SW 1271 (cell line): ENCODE measurements at regions not wholly inside any gene's neighbourhood (a gene's known extent, or its start where the extent isn't known, plus 50 kb on each side); places are given as distances from the start of the nearest gene placed in this dataset.

Experiments
- DNase-seq, 2 experiments: peaks; one replicate each; lab custom pipeline; 2025; lab: John Stamatoyannopoulos, UW

GRCh38 chr21:41076064-41076463, 91.9 kb upstream of the BACE2 start:
- DNase-seq: no peak

DNA sequence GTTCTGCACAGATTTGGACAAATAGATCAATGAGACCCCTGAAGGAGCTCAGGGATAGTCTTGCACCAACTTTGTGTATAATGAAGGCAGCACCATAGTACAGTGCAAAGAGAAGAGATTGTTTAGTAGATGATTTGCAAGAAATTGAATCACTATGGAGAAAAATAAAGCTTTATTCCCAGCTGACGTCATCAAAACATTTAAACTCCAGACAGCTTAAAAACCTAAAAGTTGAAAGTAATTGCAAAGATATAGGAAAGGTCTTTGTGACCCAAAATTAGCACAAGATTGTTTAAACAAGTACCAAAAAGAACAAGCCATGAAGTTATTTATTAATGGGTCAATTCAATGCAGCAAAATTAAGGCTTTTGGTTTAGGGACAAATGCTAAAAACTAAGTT, 88.8 kb upstream of the BACE2 start:
- DNase-seq: no peak

GRCh38 chr21:41080485-41081121, 87.4 kb upstream of the BACE2 start:
- no peak for DNase-seq

DNA sequence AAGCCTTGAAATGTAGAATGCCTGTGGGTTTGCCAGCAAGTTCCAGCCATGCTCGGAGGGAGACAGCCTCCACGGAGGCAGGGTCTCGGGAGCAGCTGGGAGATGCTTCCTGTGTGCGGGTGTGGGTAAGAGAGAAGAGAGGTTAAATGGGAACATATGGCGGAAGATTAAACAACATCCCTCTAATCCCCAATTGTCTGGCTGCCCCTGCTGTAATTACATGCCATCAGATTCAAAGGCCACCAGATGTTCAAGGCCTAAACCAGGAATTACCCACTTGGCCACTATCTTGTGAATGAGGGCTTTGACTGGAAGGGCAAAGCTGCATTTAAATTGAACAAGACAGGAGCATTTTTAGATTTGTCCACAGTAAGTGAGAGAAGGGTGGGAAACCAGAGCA, 81.4 kb upstream of the BACE2 start:
- DNase-seq: no peak

- no peak for DNase-seq
Observed at GRCh38 chr21:41090981-41091380, 77.0 kb upstream of the BACE2 start.

DNA sequence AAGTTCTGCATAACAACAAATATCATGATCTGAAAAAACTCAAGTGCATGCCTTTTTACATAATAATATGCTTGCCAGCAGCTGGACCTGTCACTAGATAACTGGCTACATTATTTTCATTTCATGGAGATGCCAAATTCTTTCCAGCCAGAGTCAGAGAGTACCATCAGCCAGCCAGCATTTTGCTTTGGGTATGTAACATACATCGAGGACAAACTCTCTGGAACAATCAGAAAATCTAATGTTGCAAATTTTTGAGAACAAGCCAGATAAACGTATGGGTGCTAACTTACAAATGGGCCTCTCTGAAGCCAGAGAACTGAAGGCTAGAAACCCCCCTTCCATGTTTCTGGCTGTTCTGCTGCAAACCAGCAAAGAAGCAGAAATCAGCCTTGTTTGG, 76.3 kb upstream of the BACE2 start:
- no peak for DNase-seq

DNA sequence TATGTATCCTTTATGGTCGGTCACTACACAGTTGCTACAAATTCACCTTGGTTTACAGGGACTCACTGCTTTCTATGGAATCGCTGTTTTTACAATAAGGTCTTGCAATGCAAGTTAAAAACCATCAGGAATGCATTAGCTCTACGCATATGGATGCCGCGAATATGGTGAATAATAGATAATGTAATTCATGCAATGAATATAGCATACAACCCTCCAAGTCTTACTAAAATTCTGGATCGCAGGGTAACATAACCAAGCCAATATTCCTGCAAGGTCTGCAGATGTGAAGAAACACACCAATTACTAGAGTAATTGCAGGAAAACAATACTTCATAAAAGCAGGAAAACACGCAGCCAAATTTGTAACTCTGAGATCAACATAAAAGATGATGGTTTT, 75.6 kb upstream of the BACE2 start:
- no peak for DNase-seq

DNA sequence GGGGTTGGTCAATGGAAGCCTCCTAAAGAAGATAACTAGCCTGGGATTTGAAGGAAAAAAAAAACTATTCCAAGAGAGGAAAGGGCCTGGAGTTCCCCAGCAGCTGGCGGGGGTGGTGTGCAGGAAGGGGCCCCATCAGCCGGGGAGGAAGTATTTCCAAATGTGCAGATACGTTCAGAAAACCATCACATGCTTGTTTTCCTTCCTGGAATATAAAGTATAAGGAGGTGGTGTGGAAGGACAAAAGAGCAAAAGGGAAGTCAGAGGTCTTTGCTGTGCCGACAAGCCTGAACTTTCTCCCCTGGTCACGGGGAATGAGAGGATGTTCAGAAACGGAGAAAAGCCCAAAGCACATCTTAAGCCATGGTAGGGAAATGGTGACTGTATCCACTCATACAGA, 72.0 kb upstream of the BACE2 start:
- no peak for DNase-seq

- no peak for DNase-seq
Observed at GRCh38 chr21:41098076-41098475, 69.9 kb upstream of the BACE2 start.

DNA sequence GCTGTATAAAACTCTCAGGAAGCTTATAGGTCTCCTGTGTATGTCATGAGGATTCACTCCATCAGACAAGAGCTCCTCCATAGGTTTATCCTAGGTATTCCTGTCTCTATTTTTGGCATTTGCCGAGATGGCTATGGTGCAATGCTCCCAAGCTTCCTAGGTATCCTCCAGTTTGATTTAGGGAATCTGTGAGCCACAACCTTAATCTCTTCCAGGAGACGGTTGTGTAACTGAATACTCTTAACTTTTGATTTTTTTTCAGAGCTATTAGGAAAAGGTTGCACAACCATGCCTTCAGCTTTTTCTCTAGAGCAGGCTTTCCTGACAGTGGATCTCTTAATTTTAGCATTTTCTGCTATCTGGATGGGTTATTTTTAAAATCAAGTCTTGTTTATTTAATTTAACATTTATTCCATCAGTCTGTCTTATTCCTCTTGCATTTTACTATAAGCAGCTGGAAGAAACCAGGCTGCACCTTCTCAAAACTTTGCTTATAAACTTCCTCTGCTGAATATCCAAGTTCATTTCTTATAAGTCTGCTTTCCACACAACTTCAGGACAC, 69.4 kb upstream of the BACE2 start:
- DNase-seq: no peak

DNA sequence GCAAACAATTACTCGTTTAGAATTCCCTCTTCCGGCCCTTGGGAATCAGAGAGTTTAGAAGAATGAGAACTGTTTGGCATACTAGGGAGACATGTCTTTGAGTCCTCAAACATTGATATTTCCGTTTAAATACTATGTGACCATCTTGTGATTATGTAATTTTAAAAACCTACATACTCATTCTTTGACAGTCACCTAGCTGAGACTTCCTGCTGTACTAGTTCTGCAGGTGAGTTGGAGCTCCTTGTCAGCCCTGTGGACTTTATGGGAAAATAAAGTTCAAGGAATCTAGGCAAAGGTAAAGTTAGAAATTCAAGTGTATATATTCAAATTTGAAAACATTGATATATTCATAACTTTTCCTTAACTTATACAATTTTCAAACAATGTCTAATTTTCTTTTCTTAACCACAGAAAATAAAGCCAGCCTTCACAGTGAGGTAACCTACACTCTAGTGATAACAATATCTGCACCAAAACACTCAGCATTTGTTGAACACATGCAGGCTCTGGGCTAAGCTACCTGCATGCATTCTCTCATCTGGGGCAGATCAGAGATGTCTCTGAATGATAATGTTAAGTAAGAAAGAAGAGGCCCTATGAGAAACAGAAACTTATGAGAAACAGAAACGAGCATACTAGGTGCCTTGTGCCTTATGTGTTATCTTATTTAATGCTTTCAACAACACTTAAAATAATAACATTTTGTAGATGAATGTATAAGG, 67.0 kb upstream of the BACE2 start:
- no peak for DNase-seq

DNA sequence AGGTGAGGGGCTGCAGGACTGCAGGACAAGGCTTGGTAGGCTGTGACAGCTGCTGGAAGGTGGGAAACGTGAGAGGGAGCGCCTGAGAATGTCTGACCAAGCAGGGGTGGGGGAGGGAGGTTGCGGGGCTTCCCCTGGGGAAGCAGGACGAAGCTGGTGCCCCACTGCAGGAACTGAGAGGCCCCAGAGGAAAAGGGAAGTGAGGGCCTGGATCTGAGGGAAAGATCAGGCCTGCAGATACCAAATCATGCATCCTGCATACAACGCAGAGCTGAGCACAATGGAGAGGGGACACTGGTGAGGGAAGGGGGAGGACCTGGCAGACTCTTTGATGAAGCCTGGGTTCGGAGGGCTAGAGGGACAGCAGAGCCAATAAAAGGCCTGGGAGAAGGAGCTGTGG, 65.7 kb upstream of the BACE2 start:
- no peak for DNase-seq

DNA sequence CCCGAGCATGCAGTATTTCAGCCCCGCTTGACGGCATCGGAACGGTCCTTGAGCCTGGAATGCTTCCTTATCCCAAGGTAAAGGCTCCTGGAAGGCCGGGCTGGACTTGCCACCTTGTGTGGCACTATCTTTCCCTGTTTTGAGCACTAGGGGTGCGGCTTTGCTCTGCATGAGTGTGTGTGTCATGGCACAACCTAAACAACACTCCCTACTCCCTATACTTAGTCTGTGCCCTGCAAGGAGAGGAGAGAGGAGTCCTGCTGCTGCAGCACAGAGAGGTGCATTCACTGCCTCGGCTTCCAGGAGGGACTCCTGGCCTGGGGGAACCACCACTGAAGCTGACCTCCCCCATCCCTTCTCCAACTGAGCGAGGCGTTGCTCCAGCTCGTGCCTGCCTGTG, 60.4 kb upstream of the BACE2 start:
- no peak for DNase-seq

GRCh38 chr21:41108668-41109585, 59.0 kb upstream of the BACE2 start:
- DNase-seq: no peak

DNA sequence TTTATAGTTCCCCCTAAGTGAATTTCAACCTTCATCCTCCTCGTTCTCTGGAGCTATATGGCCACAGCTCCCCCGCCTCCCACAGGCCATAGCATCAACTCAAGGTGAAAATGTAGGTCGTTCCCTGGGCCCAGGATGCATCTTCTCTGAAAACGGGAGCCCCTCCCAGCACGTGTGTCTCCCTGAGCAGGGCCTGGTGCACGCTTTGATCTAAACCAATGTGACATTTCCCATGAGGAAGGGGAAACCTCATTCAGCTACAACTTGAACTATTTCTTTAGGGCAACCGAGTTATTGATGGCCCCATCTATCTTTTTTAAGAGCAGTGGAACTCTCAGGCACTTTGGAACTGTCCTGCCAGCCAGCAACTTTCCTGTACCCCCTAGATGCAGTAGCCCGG, 57.8 kb upstream of the BACE2 start:
- no peak for DNase-seq

GRCh38 chr21:41110664-41111063, 57.3 kb upstream of the BACE2 start:
- DNase-seq: no peak

- DNase-seq: no peak
Observed at GRCh38 chr21:41111681-41112080, 56.3 kb upstream of the BACE2 start.

DNA sequence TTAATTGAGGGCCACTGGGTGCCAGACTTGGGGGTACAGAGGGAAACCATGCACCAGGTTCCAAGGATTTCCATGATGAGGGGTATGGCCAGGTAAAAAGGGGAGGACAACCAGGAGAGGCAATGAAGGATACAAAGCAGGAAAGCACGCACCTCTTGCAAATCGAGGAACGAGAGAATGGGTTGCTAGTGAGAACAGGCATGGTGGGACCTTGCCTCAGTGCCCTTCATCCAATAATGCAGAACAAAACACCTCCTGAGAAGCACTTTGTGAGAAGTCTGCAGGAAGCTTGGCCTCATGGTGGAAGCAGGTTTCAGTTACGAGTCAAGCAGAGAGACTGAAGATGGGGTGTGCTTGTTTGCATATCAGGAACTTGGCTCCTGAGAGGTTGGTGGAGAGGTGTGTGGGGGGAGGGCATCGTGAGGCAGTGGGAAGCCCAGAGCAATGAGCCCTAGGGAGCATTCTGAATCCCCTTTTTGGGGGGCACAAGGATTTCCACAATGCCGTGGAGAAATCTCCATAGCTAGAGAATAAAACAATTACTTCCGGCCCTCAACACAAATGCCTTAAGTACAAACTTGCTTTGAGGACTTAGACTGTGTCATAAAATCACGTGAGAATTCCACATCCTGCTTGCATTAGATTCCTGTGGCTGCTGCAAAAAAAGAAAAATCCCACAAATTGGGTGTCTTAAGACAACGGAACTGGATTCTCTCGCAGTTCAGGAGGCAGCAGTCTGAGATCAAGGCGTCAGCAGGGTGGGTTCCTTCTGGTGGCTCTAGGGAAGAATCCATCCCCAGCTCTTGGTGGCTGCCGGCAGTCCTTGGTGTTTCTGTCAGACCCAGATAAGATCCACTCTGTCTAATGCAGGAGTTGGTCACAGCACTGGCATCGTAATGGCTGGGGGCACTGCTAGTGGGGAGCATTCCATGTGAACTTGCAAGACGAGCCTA, 54.9 kb upstream of the BACE2 start:
- peak; percentile 48 to 76 for DNase-seq

DNA sequence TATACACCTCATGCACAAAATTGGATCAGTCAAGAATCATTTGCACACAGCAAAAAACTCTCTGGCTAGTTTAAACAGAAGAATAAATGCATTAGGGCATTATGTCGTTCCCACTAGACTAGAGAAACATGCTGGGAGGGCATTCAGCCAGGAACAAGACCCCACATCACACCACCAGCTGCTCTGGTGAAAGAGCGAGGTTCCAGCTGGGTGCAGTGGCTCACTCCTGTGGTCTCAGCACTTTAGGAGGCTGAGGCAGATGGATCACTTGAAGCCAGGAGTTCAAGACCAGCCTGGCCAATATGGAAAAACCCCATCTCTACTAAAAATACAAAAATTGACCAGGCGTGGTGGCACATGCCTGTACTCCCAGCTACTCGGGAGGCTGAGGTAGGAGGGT, 52.1 kb upstream of the BACE2 start:
- no peak for DNase-seq
